CD14-positive monocyte (primary cell): ENCODE measurements at regions not wholly inside any gene's neighbourhood (a gene's known extent, or its start where the extent isn't known, plus 50 kb on each side); places are given as distances from the start of the nearest gene placed in this dataset.

Source experiments
- DNase-seq, 3 donors: peaks; one replicate each; pipeline ENCODE4 v3.0.0-alpha.2; 2011 to 2022
- H2AFZ ChIP-seq: 2 replicates; pipeline ENCODE4 v1.6.0; 2012; ENCODE audit warnings: mild to moderate bottlenecking, low read depth, low read length, inconsistent platforms; ENCODE audit not compliant: insufficient read depth, poor library complexity, severe bottlenecking
- H3K27ac ChIP-seq, 2 donors: 1 replicate in 1 of 2; 2 replicates in 1 of 2; pipeline ENCODE4 v1.5.1; 2012 to 2013; ENCODE audit warnings: low read length in 2 of 2, control low read depth in 1 of 2, inconsistent platforms in 1 of 2, low read depth in 1 of 2, mild to moderate bottlenecking in 1 of 2
- H3K27me3 ChIP-seq, 2 donors: one replicate each; pipeline versions ENCODE4 v1.6.0 to v1.6.1; 2011 to 2013; ENCODE audit warnings: low read length in 2 of 2; ENCODE audit not compliant: control insufficient read depth in 2 of 2, insufficient read depth in 2 of 2
- H3K36me3 ChIP-seq, 2 donors: replicated peaks in 1 of 2; 1 replicate in 1 of 2; 2 replicates in 1 of 2; pipeline versions ENCODE4 v1.5.1 to v1.6.1; 2012 to 2013; ENCODE audit warnings: low read length in 2 of 2, control low read depth in 1 of 2, inconsistent platforms in 1 of 2, mild to moderate bottlenecking in 1 of 2; ENCODE audit not compliant: insufficient read depth in 2 of 2, control insufficient read depth in 1 of 2
- H3K4me1 ChIP-seq, 2 donors: 1 replicate in 1 of 2; 2 replicates in 1 of 2; pipeline versions ENCODE4 v1.5.1 to v1.6.1; 2012 to 2013; ENCODE audit warnings: low read length in 2 of 2, control low read depth in 1 of 2, inconsistent platforms in 1 of 2, mild to moderate bottlenecking in 1 of 2, moderate library complexity in 1 of 2; ENCODE audit not compliant: insufficient read depth in 2 of 2, control insufficient read depth in 1 of 2
- H3K4me2 ChIP-seq: replicated peaks from 2 replicates; pipeline ENCODE3; 2012; ENCODE audit warnings: low read length, moderate library complexity, mild to moderate bottlenecking; ENCODE audit not compliant: poor library complexity, severe bottlenecking; ENCODE audit errors: extremely low read depth
- H3K4me3 ChIP-seq, 3 experiments: fragments of 200-600 bp in 1 of 3; sonication (generic) in 1 of 3; replicated peaks in 1 of 3; 1 replicate in 2 of 3; 2 replicates in 1 of 3; pipeline ENCODE4 v1.5.1; 2011 to 2013; ENCODE audit warnings: low read length in 3 of 3, mild to moderate bottlenecking in 3 of 3, control low read depth in 2 of 3, low read depth in 2 of 3, inconsistent platforms in 1 of 3, moderate library complexity in 1 of 3
- H3K79me2 ChIP-seq: 2 replicates; pipeline ENCODE4 v1.6.0; 2012; ENCODE audit warnings: mild to moderate bottlenecking, control low read depth, inconsistent platforms, low read length, moderate library complexity; ENCODE audit not compliant: insufficient read depth
- H3K9ac ChIP-seq: 2 replicates; pipeline ENCODE4 v1.6.0; 2017; ENCODE audit warnings: low read length, mild to moderate bottlenecking; ENCODE audit not compliant: insufficient read depth, poor library complexity, severe bottlenecking
- H3K9me3 ChIP-seq, 2 donors: replicated peaks in 1 of 2; 1 replicate in 1 of 2; 2 replicates in 1 of 2; pipeline versions ENCODE4 v1.5.1 to v1.6.1; 2012 to 2013; ENCODE audit warnings: low read length in 2 of 2, control low read depth in 1 of 2; ENCODE audit not compliant: control insufficient read depth in 1 of 2, insufficient read depth in 1 of 2
- H4K20me1 ChIP-seq: 2 replicates; pipeline ENCODE4 v1.6.0; 2012; ENCODE audit warnings: mild to moderate bottlenecking, low read length, control low read depth, moderate library complexity; ENCODE audit not compliant: insufficient read depth
- H3K27ac Mint-ChIP-seq, 7 donors: one replicate each; pipeline ENCODE4 v1.8.0; 2020; ENCODE audit warnings: mild to moderate bottlenecking in 7 of 7, mixed read lengths in 7 of 7, moderate library complexity in 6 of 7, inconsistent platforms in 2 of 7
- H3K27me3 Mint-ChIP-seq, 3 donors: one replicate each; pipeline ENCODE4 v1.8.0; 2021 to 2022; ENCODE audit warnings: low read depth in 3 of 3, mild to moderate bottlenecking in 3 of 3, mixed read lengths in 3 of 3, moderate library complexity in 3 of 3, inconsistent platforms in 1 of 3
- H3K36me3 Mint-ChIP-seq, 2 donors: one replicate each; pipeline ENCODE4 v1.8.0; 2020; ENCODE audit warnings: mixed read lengths in 2 of 2, inconsistent platforms in 1 of 2, mild to moderate bottlenecking in 1 of 2
- H3K4me1 Mint-ChIP-seq: one replicate; pipeline ENCODE4 v1.8.0; 2020; ENCODE audit warnings: mild to moderate bottlenecking, mixed read lengths
- H3K4me3 Mint-ChIP-seq, 2 donors: one replicate each; pipeline ENCODE4 v1.8.0; 2020; ENCODE audit warnings: mild to moderate bottlenecking in 2 of 2, mixed read lengths in 2 of 2, moderate library complexity in 1 of 2
- H3K9me3 Mint-ChIP-seq, 7 donors: one replicate each; pipeline ENCODE4 v1.8.0; 2020 to 2022; ENCODE audit warnings: mixed read lengths in 7 of 7, mild to moderate bottlenecking in 6 of 7, moderate library complexity in 6 of 7, inconsistent platforms in 2 of 7
- WGBS: methylation state at CpG from one replicate; pipeline ENCODE4 v1.1.5; 2013; ENCODE audit warnings: missing lambda C conversion rate; ENCODE audit not compliant: insufficient coverage; 5-methylcytosine and 5-hydroxymethylcytosine counted together
- intact Hi-C, 2 donors: fragments of 100-400 bp; cut with micrococcal nuclease; formaldehyde crosslinking; loops; one replicate each; pipeline versions ENCODE4 v1.15.0 to v1.15.1; 2023
- TF ChIP-seq, protein P1 (sequence below): fragments of 200-600 bp; IDR thresholded peaks from one replicate; pipeline ENCODE4 v1.8.0; 2022; ENCODE audit warnings: antibody characterized with exemption, mild to moderate bottlenecking

DNA sequence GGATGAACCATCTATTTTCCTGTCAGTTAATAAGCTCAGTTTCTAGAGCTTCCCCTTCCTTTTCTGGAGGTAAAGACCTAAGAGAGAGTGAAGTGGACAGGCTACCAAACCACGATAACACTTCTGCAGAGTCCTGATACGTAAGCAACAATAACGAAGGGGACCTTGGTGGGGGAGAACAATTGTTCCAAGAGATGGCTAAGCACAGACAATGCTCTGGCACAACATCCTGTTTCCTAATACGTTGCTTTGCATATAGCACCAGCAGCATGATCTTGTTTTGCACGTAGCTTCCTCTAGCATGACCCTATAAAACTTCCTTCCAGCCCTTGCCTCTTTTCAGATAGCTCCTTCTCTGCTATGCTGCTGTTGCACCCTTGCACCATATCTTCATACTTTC is 247.3 kb downstream of the RAD51AP2 start:
- Mint-ChIP-seq H3K27me3 (peaks cover 0 to 1% (median 0%) of the 10 kb centered on the region in 3 donors), H3K27ac (peak overlapping the region in 1 of 7 donors; percentile 13), H3K4me3 (no peak overlapping the region), H3K9me3 (peaks cover 0 to 6% (median 0%) of the 10 kb centered on the region in 7 donors), H3K36me3 (no peaks in the 10 kb centered on the region), H3K4me1 (peaks cover 2% of the 10 kb centered on the region)
- Histone ChIP-seq H2AFZ (no peak overlapping the region), H3K27ac (no peak overlapping the region), H3K9me3 (no peaks in the 10 kb centered on the region), H3K4me3 (no peak overlapping the region), H3K4me1 (no peaks in the 10 kb centered on the region), H3K79me2 (no peaks in the 10 kb centered on the region), H3K9ac (no peak overlapping the region), H3K4me2 (no peak overlapping the region), H4K20me1 (no peaks in the 10 kb centered on the region), H3K36me3 (no peaks in the 10 kb centered on the region), H3K27me3 (no peaks in the 10 kb centered on the region)
- TF ChIP-seq, protein P1, sequence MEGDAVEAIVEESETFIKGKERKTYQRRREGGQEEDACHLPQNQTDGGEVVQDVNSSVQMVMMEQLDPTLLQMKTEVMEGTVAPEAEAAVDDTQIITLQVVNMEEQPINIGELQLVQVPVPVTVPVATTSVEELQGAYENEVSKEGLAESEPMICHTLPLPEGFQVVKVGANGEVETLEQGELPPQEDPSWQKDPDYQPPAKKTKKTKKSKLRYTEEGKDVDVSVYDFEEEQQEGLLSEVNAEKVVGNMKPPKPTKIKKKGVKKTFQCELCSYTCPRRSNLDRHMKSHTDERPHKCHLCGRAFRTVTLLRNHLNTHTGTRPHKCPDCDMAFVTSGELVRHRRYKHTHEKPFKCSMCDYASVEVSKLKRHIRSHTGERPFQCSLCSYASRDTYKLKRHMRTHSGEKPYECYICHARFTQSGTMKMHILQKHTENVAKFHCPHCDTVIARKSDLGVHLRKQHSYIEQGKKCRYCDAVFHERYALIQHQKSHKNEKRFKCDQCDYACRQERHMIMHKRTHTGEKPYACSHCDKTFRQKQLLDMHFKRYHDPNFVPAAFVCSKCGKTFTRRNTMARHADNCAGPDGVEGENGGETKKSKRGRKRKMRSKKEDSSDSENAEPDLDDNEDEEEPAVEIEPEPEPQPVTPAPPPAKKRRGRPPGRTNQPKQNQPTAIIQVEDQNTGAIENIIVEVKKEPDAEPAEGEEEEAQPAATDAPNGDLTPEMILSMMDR: no peak
- DNase-seq: no peak
- 20% methylated on average over 4 of the region's 5 CpGs for WGBS
- intact Hi-C loops: no loop called here

DNA sequence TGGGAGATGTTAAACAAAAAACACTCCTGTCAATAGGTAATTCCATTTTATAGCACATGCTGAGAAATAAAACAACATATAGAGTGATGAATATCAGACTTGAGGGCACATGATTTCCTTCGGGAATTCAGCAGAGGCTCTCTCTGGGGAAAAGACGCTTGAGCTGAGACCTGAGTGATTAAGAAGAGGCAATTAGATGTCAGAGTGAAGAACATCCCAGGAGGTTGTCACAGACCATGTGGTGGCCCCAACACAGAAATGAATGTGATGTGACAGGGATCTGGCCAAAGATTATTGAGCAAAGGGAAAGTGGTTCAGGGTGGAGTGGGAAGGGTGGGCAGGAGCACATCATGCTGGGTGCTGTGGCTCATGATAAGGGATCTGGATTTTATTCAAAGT is 254.7 kb downstream of the RAD51AP2 start:
- H3K27ac Mint-ChIP-seq: no peak overlapping the region

More for the DNA sequence above, 254.7 kb downstream of the RAD51AP2 start:
- Histone ChIP-seq H3K79me2 (no peaks in the 10 kb centered on the region), H3K4me3 (no peak overlapping the region), H3K36me3 (no peaks in the 10 kb centered on the region), H3K27me3 (no peaks in the 10 kb centered on the region), H3K9me3 (no peaks in the 10 kb centered on the region), H3K27ac (no peak overlapping the region), H3K9ac (no peak overlapping the region), H4K20me1 (no peaks in the 10 kb centered on the region), H2AFZ (no peak overlapping the region), H3K4me1 (no peaks in the 10 kb centered on the region), H3K4me2 (no peak overlapping the region)
- Mint-ChIP-seq H3K4me3 (no peak overlapping the region), H3K27me3 (no peaks in the 10 kb centered on the region), H3K36me3 (no peaks in the 10 kb centered on the region), H3K9me3 (peaks cover 0 to 2% (median 0%) of the 10 kb centered on the region in 7 donors), H3K4me1 (no peaks in the 10 kb centered on the region)
- 94% methylated on average over 2 of the region's 2 CpGs for WGBS
- no peak for DNase-seq
- intact Hi-C loops: no loop called here
- TF ChIP-seq, protein P1: no peak
